HT1080 (cell line): ENCODE measurements at regions not wholly inside any gene's neighbourhood (a gene's known extent, or its start where the extent isn't known, plus 50 kb on each side); places are given as distances from the start of the nearest gene placed in this dataset.

Experiments
- DNase-seq: peaks from one replicate; pipeline ENCODE4 v3.0.0-alpha.2; 2015; ENCODE audit warnings: low read depth

DNA sequence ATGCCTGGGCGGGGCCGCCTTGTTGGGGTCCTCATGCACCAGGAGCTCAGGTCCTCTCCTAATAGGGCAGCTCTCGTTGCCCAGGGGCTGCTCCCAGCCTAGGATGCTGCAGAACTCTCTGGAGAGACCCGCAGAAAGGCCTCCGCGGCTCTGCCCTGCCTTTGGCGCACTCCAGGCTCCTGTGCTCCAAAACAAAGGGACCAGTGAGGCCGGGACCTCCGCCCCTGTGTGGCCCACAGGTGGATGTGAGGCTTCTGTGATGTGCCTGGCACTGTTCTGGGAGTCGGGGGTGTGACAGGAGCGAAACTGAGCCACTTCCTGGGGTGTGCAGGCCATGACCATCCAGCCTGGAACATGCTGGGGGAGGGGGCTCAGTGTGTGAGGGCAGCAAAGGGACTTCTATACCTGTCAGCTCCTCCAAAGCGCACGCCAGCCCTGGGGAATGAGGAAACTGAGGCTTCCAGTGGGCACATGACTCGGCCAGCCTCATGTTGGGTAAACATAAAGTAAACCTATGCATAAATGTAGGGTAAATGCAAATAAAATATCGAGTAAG is 153.2 kb downstream of the IRF8 start:
- no peak for DNase-seq

DNA sequence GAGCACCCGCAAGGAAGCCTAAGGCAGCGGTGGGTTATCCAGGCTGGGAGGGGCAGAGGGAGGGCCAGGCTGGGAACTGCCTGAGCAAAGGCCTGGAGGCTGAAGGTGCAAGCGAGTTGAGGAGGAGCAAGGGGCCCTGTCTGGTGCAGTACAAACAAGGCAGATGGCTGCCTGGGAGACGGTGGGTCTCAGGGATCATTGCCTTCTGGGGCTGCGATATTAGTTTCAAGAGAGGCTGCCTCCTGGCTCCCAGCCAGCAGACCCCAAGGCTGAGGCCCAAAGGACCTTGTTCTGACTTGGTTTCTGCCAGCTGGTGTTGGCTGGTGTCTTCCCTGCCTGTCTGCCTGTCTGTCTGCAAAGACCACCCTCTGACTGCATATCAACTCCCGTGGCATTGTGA is 154.0 kb downstream of the IRF8 start:
- no peak for DNase-seq

DNA sequence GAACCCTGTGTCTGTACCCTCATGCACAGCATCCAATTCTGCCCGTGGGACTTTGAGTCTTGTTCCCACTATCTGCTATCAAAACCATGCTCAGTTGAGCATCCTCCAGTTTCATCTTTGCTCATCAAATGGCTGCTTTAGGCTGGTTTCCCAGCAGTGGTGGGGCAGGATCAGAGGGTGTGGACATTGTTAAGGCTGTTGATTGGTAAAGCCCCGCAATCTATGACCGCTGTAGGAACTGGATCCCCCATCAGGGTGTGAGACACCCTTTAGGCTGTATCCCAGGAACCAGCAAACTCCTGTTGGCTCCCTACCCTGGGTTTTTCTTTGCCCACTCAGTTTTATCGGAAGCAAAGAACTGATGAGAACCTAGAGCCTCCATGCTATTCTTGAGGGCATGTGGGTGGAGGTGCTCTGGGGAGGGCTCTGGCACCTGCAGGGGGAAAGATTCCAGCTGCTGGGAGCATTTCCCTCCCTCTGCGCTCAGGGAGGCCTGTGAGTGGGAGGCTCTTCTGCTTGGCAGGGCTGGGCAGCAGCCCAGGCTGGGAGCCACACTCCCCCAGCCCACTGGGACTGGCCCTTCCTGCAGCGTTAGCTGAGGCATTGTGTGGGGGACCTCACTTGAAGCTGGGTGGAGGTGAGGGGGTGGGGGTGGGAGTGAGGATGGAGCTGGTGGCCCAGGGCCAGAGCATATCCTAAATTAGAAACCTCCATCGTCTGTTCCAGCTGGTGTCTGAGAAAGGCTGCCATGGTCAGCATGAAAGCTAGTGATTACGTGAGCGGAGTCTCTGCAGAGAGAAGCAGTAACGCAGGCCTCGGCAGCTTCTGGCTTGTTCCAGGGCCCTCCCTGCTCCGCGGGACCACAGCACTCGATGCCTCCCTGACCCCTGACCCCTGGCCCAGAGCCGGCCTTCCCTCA is 160.6 kb downstream of the IRF8 start:
- DNase-seq: no peak

DNA sequence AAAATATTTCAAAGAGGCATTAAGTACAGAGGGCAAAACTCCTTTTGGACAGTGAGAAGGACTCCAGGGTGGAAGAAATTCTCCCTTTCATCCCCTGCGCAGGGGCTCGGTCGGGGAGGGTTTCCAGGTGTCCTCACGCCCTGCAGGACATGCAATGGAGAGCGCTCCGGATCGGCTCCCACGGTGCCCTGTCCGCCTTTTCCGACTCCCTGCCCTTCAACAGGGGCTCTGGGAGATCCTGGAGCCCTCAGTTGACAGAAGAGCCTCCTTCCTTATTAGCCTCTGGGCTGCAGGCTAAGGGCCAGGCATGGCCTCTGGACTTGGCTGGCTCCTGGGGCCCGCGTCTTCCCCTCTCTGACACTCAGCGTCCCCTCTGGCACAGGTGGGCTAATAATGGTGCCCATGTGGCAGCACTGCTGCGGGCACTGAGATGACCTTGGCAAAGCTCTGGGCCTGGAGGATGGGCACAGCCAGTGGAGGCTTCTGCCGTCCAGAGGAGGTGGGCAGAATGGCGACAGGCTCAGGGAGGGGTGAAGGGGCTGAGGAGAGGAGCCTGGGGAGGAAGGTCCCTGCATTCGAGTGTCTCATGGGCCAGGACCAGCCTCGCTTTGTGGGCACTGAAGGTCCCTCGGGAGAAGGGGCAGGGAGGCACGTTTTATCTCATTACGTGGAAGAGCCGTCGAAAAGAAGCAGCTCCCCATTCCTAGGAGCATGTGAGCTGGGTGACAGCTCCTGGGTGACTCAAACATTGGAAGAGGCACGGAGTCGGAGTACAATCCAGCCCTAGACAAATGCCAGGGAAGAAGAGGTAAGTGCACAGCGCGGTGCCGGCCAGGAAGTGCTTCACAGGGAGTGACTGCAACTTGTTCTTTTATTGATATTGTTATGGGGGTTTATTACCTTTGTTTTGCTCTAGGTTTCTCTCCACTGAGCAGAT is 161.7 kb downstream of the IRF8 start:
- no peak for DNase-seq

DNA sequence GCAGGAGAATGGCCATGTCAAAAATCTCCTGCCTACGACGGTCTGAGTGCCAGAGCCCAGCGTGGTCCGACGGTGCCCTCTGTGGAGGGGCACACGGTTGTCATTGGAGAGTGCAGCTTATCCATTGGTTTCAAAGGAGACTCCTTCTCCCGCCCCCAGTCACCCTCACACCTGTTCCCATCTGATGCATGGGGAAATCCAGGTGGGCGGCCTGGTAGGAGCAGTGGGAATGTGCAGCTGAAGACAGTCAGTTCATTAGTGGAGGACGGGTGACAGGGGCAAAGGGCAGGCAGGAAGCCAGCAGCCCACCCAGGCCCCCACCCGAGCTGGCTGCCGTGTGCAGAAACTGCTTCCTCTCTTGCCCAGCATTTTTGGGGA is 162.3 kb downstream of the IRF8 start:
- DNase-seq: no peak

DNA sequence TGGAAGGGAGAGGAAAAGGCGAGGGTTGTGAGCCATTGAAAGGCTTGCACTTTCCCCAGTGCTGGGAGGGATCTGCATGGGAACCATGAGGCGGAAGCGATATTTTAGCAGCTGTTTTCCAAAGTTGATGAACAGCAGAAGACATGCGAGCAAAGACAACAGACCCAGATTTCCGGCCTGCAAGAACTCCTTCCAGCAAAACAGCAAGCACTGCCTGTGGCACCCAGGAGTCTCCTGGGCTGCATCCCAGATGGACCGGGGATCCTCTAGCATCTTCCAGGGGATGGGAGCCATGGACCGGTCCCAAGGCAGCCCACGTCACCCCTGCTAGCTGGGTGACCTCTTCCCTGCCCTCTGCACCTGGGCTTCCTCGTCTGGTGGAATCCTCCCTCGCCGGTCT is 162.8 kb downstream of the IRF8 start:
- DNase-seq: no peak

DNA sequence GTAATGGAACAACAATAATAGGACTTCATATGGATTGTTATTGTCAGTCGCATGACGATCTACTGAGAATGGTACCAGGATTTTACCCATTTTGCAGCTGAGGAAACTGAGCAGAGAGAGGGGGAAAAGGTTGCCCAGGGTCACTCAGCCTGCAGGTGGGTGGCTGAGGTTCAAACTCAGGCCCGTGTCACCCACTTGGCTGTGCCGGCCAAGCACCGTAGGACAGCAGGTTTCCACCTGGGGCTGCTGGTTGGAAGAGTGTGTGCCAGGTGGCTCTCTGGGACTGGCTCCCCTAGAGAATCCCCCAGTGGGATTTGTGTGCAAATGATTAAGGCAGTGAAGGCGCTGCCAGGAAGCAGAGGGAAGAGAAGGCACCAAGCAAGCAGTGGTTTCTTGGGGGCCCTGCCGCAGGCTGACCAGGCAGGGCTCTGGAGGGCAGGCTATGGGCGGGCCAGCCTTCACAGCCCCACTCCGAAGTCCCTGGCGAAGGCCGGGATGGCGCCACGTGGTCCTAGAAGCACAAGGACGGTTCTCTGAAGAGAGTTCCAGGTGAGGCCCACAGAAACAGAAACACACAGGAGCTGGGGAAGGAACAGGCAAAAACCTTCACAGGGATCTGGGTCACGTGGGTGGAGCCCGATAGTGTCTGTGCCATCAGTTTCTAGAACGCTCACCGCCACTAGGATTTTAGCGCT is 163.5 kb downstream of the IRF8 start:
- DNase-seq: no peak

DNA sequence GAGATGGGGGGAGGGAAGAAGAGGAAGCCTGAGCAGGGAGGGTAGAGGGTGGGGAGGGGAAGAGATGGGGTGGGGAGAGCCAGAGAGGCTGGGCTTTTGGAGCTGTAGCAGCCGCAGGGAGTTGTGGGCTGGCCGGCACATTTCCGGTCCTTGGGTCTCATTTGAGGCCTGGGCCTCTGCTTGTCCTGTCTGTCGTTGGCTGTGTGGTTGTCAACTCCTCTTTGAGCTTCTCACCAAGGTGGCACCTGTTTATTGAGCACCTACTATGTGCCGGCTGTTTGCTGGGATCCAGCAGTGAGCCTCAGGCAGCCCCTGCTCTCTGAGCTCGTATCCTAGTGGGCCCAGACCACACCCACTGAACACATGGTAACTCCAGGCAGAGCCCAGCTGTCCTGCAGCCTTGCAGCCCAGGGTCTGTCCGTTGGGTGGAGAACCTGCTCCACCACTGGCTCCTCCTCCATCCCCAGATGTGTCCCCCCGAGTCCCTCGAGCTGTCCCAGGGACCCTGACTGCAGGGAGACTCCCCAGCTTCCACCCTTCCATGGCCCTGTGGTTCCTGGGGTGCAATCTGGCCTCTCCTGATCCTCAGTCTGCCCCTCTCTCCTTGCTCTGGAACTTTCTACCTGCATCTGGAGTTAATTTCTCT is 164.9 kb downstream of the IRF8 start:
- DNase-seq: no peak

DNA sequence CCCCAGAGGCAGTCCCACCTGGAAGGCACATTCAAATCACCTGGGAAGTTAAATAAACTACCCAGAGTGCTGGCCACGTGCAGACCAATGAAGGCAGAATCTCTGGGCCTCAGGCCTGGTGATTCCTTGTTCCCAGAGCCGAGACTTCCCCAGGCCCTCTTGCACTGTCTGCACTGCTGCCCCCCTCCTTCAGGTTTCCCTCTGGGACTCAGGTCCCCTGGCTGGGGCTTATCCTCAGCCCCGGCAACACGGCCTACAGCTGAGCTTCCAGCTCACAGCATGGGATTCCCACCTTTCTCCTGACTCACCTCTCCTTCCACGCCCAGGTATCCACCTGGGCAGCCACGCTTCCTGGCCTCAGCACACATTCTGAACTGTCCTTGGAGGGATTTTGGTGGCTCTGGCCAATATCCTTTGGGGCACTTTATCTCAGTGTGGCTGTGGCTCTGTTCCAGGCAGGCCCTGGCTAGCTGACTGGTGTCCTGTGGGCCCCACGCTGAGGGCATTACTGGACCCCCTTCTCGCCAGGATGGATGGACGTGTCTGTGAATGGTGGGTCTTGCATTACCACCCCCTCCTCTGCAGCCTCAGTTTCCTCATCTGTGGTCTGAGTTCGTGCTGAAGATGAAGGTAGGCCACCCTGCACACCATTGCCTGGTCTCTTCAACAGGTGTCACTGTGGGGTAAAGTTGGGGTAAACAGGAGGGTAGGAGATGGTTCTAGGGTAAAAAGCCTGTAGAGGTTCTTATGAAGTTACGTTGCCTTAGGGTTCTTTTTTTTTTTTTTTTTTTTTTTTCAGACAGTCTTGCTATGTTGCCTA is 165.7 kb downstream of the IRF8 start:
- no peak for DNase-seq

DNA sequence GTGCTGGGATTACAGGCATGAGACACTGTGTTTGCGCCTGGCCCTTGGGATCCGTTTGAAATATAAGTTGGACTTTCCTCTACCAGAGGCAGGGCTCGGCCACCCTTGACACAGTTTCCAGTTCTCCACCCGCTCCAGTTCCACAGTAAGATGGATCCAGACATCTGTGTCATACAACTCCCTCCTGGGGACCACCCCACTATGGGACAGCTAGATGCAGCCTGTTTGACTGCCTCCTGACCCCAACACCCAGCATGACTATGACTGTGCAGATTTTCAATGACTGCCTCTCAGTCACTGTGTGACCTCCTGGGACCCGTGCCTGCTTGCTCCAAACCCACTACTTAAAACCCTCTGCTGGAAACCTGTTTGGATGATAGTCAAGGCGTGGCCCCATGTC is 166.7 kb downstream of the IRF8 start:
- no peak for DNase-seq

DNA sequence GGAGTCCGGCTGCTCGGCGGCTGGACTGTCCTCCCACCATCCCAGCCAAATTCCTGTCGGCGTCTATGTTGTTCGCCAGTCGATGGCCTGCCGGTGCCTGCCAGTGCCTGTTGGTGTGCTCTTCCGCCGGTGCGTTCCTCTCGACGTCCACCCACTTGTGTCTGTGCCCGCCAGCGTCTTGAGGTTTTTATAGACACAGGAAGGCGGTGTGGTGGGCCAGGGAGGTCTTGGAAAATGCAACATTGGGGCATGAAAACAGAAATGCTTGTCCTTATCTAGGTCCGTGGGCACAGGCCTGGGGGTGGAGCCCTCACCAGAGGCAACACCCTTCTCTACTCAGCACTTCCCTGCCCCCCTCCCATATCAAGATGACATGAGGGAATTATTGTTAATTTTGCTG is 167.8 kb downstream of the IRF8 start:
- DNase-seq: no peak

DNA sequence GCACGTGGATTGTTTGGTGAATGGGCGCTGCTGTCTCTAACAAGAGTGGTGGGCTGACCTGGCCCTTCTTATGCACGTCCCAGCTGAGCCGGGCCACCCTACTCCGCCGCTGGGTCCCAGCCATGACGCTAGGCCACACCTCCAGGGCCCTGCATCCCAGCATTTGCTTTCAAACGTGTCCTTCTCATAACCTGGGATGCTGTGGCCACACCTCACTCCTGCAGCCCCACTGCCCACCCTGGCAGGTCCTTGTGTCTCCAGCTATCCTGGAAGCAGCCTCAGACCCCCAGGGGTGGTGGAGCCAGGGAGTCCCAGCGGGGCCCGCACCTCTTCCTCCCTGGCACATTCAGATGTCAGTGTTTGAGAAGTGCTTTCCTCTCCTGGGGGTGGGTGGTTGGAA is 168.6 kb downstream of the IRF8 start:
- DNase-seq: no peak

DNA sequence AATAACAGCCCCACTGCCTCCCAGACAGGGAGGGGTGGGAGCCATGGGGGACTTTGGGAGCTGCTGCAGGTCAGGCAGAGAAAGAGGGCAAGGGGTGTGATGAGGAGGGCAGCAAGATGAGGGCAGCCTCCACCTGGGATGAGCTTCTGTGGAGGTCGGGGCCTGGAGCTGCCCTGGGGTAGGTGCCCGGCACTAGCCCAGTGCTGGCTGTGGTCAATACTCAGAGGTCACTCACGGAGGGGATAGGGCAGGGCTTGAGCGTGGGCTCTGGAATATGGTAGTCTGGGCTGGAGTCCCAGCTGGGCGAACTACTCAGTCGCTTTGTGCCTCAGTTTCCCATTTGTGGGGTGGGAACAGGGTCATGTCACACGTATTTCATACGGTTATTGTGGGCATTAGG is 169.0 kb downstream of the IRF8 start:
- no peak for DNase-seq

DNA sequence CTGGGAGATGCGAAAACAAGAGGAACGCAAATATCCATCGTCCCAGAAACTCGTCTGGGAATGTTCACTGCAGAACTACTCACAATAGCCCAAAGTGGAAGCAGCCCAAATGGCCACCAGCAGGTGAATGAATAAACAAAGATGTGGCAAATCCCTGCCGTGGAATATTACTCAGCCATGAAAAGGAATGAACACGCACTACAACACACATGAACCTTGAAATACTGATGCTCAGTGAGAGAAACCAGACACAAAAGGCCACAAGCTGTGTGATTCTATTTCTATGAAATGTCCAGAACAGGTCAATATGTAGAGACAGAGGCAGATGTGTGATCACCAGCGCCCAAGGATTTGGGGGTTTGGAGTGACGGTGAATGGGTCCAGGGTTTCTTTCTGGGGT is 169.8 kb downstream of the IRF8 start:
- DNase-seq: no peak

DNA sequence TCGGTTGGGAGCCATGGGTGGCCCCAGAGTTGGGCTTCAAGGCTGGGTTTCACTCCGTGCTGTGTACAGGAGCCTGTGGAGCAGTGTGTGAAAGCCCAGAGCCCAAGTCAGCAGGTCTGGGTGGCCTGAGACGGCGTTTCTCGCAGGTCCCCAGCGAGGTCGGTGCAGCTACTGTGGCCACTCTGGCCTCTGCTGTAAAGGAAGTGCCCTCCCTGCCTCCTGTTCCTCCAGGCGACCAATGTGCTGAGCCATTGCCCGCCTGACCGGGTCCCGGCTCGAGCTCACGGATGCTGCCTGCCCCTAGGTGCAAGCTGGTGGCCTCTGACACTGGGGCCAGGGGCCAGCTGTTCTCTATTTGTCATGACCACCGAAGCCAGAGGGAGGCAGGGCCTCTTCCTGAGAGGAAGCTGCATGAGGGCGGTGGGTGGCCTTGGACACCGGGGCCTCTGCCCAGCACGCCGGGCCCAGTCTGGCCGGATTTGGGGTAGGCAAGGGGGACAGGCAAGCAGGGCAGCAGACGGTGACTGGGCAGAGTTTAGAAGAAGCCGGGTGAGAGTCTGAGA is 170.9 kb downstream of the IRF8 start:
- no peak for DNase-seq

DNA sequence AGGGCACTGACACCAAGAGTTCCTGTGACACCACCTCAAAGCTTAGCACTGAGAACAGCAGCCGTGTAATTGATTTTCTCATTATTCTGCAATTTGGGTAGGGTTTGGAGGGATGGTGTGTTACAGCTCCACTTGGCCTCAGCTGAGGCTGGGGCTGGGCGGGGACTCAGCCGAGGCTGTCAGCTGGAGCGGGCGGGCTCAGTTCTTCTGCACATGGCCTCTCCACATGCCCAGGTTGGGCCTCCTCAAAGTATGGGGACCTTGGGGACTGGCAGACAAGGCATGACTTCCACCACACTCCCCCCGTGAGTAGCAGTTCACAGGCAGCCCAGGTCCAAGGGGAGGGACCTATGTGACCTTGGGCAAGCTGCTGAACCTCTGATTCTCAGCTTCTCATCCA is 171.5 kb downstream of the IRF8 start:
- DNase-seq: no peak

DNA sequence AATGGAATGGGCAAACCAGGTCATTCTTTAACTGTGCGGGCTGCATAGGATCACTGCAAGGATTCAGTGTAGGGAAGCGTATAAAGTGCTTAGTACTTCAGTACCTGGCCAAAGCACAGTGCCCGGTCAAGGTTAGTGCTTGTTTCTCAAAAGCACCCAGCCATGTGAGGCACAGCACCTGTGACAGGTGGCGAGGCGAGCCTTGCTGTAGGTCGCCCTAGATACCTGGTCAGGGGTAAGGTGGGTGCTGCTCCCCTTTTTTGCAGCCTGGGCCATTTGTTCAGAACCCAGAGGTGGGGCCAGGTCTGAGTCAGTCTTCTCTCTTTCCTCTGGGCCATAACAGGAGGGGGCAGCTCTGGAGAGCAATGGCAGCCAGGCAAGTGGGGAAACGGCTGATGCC is 172.0 kb downstream of the IRF8 start:
- no peak for DNase-seq

DNA sequence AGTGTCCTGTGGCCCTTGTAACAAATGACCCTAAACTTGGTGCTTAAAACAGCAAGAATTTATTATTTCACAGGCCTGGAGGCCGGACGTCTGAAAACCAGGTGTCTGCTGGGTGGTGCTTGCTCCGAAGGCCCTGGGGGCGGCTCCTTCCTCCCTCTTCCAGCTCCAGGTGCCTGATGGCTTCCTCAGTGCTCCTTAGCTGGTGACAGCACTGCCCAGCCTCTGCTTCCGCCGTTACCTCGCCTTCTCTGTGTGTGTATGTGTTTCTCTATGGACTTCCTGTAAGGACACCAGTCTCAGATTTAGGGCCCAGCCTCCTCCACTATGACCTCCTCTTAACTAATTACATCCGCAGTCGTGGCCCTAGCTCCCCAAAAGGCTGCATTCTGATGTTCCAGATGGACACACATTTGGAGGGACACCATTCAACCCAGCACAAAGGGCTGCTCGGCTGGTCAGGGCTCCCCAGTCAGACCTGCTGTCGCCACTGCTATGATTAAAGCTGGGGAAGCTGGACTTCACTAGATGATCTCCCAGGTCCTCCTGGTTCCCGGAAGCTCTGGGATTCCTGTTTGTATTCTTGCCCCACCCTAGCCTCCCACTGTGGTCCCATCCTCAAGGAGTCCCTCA is 172.8 kb downstream of the IRF8 start:
- DNase-seq: no peak
